Epidermal melanocyte (primary cell): ENCODE measurements at regions not wholly inside any gene's neighbourhood (a gene's known extent, or its start where the extent isn't known, plus 50 kb on each side); places are given as distances from the start of the nearest gene placed in this dataset.
"Not testable (repeated sequence)": the region's sequence is repeated elsewhere in the genome, so short reads cannot be mapped to it uniquely, and the experiment has no call there.

Experiments used
- DNase-seq: peaks from one replicate; pipeline ENCODE4 v3.0.0; 2011; ENCODE audit warnings: low spot score; ENCODE audit not compliant: insufficient read length

- DNase-seq: no peak
Observed at GRCh38 chr13:43946281-43946680, 66.6 kb downstream of the LACC1 start.

GRCh38 chr13:43947897-43948458, 68.3 kb downstream of the LACC1 start:
- DNase-seq: no peak

GRCh38 chr13:43953370-43953769, 73.7 kb downstream of the LACC1 start:
- no peak for DNase-seq

GRCh38 chr13:43956975-43957374, 77.3 kb downstream of the LACC1 start:
- not testable (repeated sequence) for DNase-seq

GRCh38 chr13:43959291-43959690, 79.6 kb downstream of the LACC1 start:
- no peak for DNase-seq

GRCh38 chr13:43961909-43962308, 82.2 kb downstream of the LACC1 start:
- no peak for DNase-seq

GRCh38 chr13:43963726-43964125, 84.0 kb downstream of the LACC1 start:
- DNase-seq: no peak

- no peak for DNase-seq
Observed at GRCh38 chr13:43964698-43965458, 85.2 kb downstream of the LACC1 start.

GRCh38 chr13:43965459-43965845, 85.7 kb downstream of the LACC1 start:
- DNase-seq: no peak

- not testable (repeated sequence) for DNase-seq
Observed at GRCh38 chr13:43968251-43968942, 88.7 kb downstream of the LACC1 start.

- not testable (repeated sequence) for DNase-seq
Observed at GRCh38 chr13:43968943-43969690, 89.4 kb downstream of the LACC1 start.

- DNase-seq: not testable (repeated sequence)
Observed at GRCh38 chr13:43969919-43970318, 90.2 kb downstream of the LACC1 start.

- DNase-seq: not testable (repeated sequence)
Observed at GRCh38 chr13:43970520-43971242, 91.0 kb downstream of the LACC1 start.

- not testable (repeated sequence) for DNase-seq
Observed at GRCh38 chr13:43971324-43971723, 91.6 kb downstream of the LACC1 start.

GRCh38 chr13:43977911-43978310, 98.2 kb downstream of the LACC1 start:
- no peak for DNase-seq

- no peak for DNase-seq
Observed at GRCh38 chr13:43978688-43979087, 99.0 kb downstream of the LACC1 start.

- DNase-seq: no peak
Observed at GRCh38 chr13:43979492-43979891, 99.8 kb downstream of the LACC1 start.

- DNase-seq: no peak
Observed at GRCh38 chr13:43980587-43980986, 100.9 kb downstream of the LACC1 start.

GRCh38 chr13:43981091-43981490, 101.4 kb downstream of the LACC1 start:
- DNase-seq: no peak

GRCh38 chr13:43981512-43982301, 102.0 kb downstream of the LACC1 start:
- DNase-seq: no peak
